H9 (cell line): ENCODE measurements at regions not wholly inside any gene's neighbourhood (a gene's known extent, or its start where the extent isn't known, plus 50 kb on each side); places are given as distances from the start of the nearest gene placed in this dataset.

Source experiments
- DNase-seq: peaks from one replicate; pipeline ENCODE4 v3.0.0-alpha.2; 2017
- H2AFZ ChIP-seq: one replicate; pipeline ENCODE4 v1.6.1; 2013; ENCODE audit warnings: mild to moderate bottlenecking, low read length, control low read depth, moderate library complexity
- H2AK5ac ChIP-seq: 2 replicates; pipeline ENCODE4 v1.6.1; 2013; ENCODE audit warnings: low read length, control low read depth, mixed read lengths; ENCODE audit not compliant: insufficient read length
- H2BK120ac ChIP-seq: one replicate; pipeline ENCODE4 v1.6.1; 2013; ENCODE audit warnings: low read depth, mild to moderate bottlenecking, low read length, control low read depth, inconsistent platforms; ENCODE audit not compliant: poor library complexity, severe bottlenecking
- H2BK12ac ChIP-seq: 2 replicates; pipeline ENCODE4 v1.6.1; 2013; ENCODE audit warnings: low read length, control low read depth, mixed read lengths, low read depth; ENCODE audit not compliant: insufficient read length
- H2BK15ac ChIP-seq: 2 replicates; pipeline ENCODE4 v1.6.1; 2013; ENCODE audit warnings: low read depth, low read length, control low read depth
- H2BK20ac ChIP-seq: one replicate; pipeline ENCODE4 v1.6.1; 2013; ENCODE audit warnings: low read depth, mild to moderate bottlenecking, low read length, control low read depth, inconsistent platforms; ENCODE audit not compliant: poor library complexity, severe bottlenecking
- H2BK5ac ChIP-seq: 2 replicates; pipeline ENCODE4 v1.6.1; 2013; ENCODE audit warnings: low read length, control low read depth, mixed read lengths; ENCODE audit not compliant: insufficient read length
- H3K14ac ChIP-seq: 2 replicates; pipeline ENCODE4 v1.6.1; 2013; ENCODE audit warnings: low read length, control low read depth; ENCODE audit not compliant: insufficient read depth
- H3K18ac ChIP-seq: 2 replicates; pipeline ENCODE4 v1.6.1; 2013; ENCODE audit warnings: low read depth, mild to moderate bottlenecking, mixed read lengths, low read length, control low read depth; ENCODE audit not compliant: insufficient read length
- H3K23ac ChIP-seq: 2 replicates; pipeline ENCODE4 v1.6.1; 2013; ENCODE audit warnings: low read length, control low read depth, mixed read lengths, low read depth; ENCODE audit not compliant: insufficient read length
- H3K23me2 ChIP-seq: 2 replicates; pipeline ENCODE4 v1.6.1; 2013; ENCODE audit warnings: low read depth, mild to moderate bottlenecking, mixed read lengths, low read length, control low read depth; ENCODE audit not compliant: insufficient read length, poor library complexity, severe bottlenecking
- H3K27ac ChIP-seq: 2 replicates; pipeline ENCODE4 v1.5.1; 2013; ENCODE audit warnings: low read length, control low read depth, mixed read lengths, low read depth; ENCODE audit not compliant: insufficient read length
- H3K27me3 ChIP-seq: 2 replicates; pipeline ENCODE4 v1.6.1; 2013; ENCODE audit warnings: low read length, control low read depth, inconsistent platforms; ENCODE audit not compliant: insufficient read depth
- H3K4ac ChIP-seq: 2 replicates; pipeline ENCODE4 v1.6.1; 2013; ENCODE audit warnings: low read depth, mild to moderate bottlenecking, control low read depth, inconsistent platforms, low read length, moderate library complexity
- H3K4me1 ChIP-seq: 2 replicates; pipeline ENCODE4 v1.6.1; 2013; ENCODE audit warnings: low read length, control low read depth, inconsistent platforms; ENCODE audit not compliant: insufficient read depth
- H3K4me2 ChIP-seq: 2 replicates; pipeline ENCODE4 v1.6.1; 2013; ENCODE audit warnings: low read length, control low read depth, mixed read lengths; ENCODE audit not compliant: insufficient read length, insufficient read depth
- H3K56ac ChIP-seq: 2 replicates; pipeline ENCODE4 v1.6.1; 2013; ENCODE audit warnings: low read depth, mild to moderate bottlenecking, mixed read lengths, low read length, control low read depth; ENCODE audit not compliant: insufficient read length
- H3K79me1 ChIP-seq: 2 replicates; pipeline ENCODE4 v1.6.1; 2013; ENCODE audit warnings: low read depth, mild to moderate bottlenecking, moderate library complexity, low read length, control low read depth, inconsistent platforms; ENCODE audit not compliant: insufficient read depth, poor library complexity, severe bottlenecking
- H3K79me2 ChIP-seq: 2 replicates; pipeline ENCODE4 v1.6.1; 2013; ENCODE audit warnings: low read length, control low read depth, inconsistent platforms; ENCODE audit not compliant: insufficient read depth
- H3K9ac ChIP-seq: 2 replicates; pipeline ENCODE4 v1.6.1; 2013; ENCODE audit warnings: low read length, control low read depth, mixed read lengths; ENCODE audit not compliant: insufficient read length; ENCODE audit errors: extremely low read depth
- H3K9me3 ChIP-seq: one replicate; pipeline ENCODE4 v1.6.1; 2013; ENCODE audit warnings: low read depth, low read length, inconsistent platforms; ENCODE audit not compliant: control insufficient read depth
- H3T11ph ChIP-seq: one replicate; pipeline ENCODE4 v1.6.1; 2013; ENCODE audit warnings: mild to moderate bottlenecking, low read length, control low read depth, inconsistent platforms
- H4K20me1 ChIP-seq: one replicate; pipeline ENCODE4 v1.6.1; 2013; ENCODE audit not compliant: control insufficient read depth, insufficient read length, insufficient read depth
- H4K5ac ChIP-seq: 2 replicates; pipeline ENCODE4 v1.6.1; 2013; ENCODE audit warnings: low read depth, mild to moderate bottlenecking, mixed read lengths, low read length, control low read depth; ENCODE audit not compliant: insufficient read length
- H4K8ac ChIP-seq: replicated peaks from 2 replicates; pipeline ENCODE4 v1.6.1; 2013; ENCODE audit warnings: low read length, control low read depth, mixed read lengths, low read depth; ENCODE audit not compliant: insufficient read length
- H4K91ac ChIP-seq: 2 replicates; pipeline ENCODE4 v1.6.1; 2013; ENCODE audit warnings: low read depth, mild to moderate bottlenecking, moderate library complexity, mixed read lengths, low read length, control low read depth; ENCODE audit not compliant: insufficient read length
- H3K27ac Mint-ChIP-seq, 3 experiments: 2 replicates in 2 of 3; 3 replicates in 1 of 3; pipeline ENCODE4 v1.8.0; 2020 to 2021; ENCODE audit warnings: mixed read lengths in 3 of 3, mild to moderate bottlenecking in 1 of 3, moderate library complexity in 1 of 3
- H3K27me3 Mint-ChIP-seq: 2 replicates; pipeline ENCODE4 v1.8.0; 2021; ENCODE audit warnings: low read depth, mild to moderate bottlenecking, moderate library complexity, mixed read lengths
- H3K36me3 Mint-ChIP-seq, 3 experiments: 2 replicates in 2 of 3; 3 replicates in 1 of 3; pipeline ENCODE4 v1.8.0; 2020 to 2021; ENCODE audit warnings: low read depth in 3 of 3, mixed read lengths in 3 of 3; ENCODE audit not compliant: insufficient read depth in 1 of 3
- H3K4me1 Mint-ChIP-seq, 2 experiments: 2 replicates each; pipeline ENCODE4 v1.8.0; 2020; ENCODE audit warnings: mixed read lengths in 2 of 2
- H3K4me3 Mint-ChIP-seq, 2 experiments: 2 replicates in 1 of 2; 3 replicates in 1 of 2; pipeline ENCODE4 v1.8.0; 2020 to 2021; ENCODE audit warnings: mild to moderate bottlenecking in 2 of 2, mixed read lengths in 2 of 2, moderate library complexity in 1 of 2
- H3K9me3 Mint-ChIP-seq, 2 experiments: 2 replicates in 1 of 2; 3 replicates in 1 of 2; pipeline ENCODE4 v1.8.0; 2020; ENCODE audit warnings: mild to moderate bottlenecking in 2 of 2, mixed read lengths in 2 of 2, moderate library complexity in 1 of 2
- WGBS: extraction: QIAGEN DNeasy Blood & Tissue Kit; methylation state at CpG from one replicate; pipeline ENCODE4 v1.1.7; 2013; ENCODE audit warnings: missing lambda C conversion rate, low lambda C conversion rate, mixed read lengths; ENCODE audit not compliant: insufficient read length; ENCODE audit errors: extremely low coverage; 5-methylcytosine and 5-hydroxymethylcytosine counted together
- TF ChIP-seq, protein P1 (sequence below): fragments of 200-600 bp; sonication (generic); conservative IDR thresholded peaks from 3 replicates; pipeline ENCODE4 v1.8.0; 2021; ENCODE audit warnings: antibody characterized with exemption, mild to moderate bottlenecking

GRCh38 chr3:59268170-59268569, 218.3 kb upstream of the CFAP20DC start:
- Histone ChIP-seq H3K18ac (no peak overlapping the region), H3K27ac (no peak overlapping the region), H2BK5ac (no peak overlapping the region), H2AK5ac (no peak overlapping the region), H4K8ac (no peak overlapping the region), H3K4ac (no peak overlapping the region), H3K14ac (no peak overlapping the region), H3K27me3 (no peaks in the 10 kb centered on the region), H2BK12ac (no peak overlapping the region), H2AFZ (no peak overlapping the region), H3K9ac (no peak overlapping the region), H3T11ph (no peak overlapping the region), H4K5ac (no peak overlapping the region), H2BK15ac (no peak overlapping the region), H2BK120ac (no peak overlapping the region), H4K91ac (no peak overlapping the region), H2BK20ac (no peak overlapping the region), H3K4me1 (no peaks in the 10 kb centered on the region), H4K20me1 (no peaks in the 10 kb centered on the region), H3K79me1 (no peaks in the 10 kb centered on the region), H3K56ac (no peak overlapping the region), H3K4me2 (no peak overlapping the region), H3K23ac (no peak overlapping the region), H3K79me2 (no peaks in the 10 kb centered on the region), H3K23me2 (no peaks in the 10 kb centered on the region), H3K9me3 (no peaks in the 10 kb centered on the region)
- TF ChIP-seq, protein P1, sequence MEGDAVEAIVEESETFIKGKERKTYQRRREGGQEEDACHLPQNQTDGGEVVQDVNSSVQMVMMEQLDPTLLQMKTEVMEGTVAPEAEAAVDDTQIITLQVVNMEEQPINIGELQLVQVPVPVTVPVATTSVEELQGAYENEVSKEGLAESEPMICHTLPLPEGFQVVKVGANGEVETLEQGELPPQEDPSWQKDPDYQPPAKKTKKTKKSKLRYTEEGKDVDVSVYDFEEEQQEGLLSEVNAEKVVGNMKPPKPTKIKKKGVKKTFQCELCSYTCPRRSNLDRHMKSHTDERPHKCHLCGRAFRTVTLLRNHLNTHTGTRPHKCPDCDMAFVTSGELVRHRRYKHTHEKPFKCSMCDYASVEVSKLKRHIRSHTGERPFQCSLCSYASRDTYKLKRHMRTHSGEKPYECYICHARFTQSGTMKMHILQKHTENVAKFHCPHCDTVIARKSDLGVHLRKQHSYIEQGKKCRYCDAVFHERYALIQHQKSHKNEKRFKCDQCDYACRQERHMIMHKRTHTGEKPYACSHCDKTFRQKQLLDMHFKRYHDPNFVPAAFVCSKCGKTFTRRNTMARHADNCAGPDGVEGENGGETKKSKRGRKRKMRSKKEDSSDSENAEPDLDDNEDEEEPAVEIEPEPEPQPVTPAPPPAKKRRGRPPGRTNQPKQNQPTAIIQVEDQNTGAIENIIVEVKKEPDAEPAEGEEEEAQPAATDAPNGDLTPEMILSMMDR, result no peak
- no peaks in the 10 kb centered on the region for H3K27me3 Mint-ChIP-seq
- peaks cover 0 to 7% (median 1%) of the 10 kb centered on the region in 3 experiments; a peak in 3 of 7 replicates for H3K36me3 Mint-ChIP-seq
- WGBS, result no CpG with 5 or more reads among the region's 1 CpG
- H3K4me1 Mint-ChIP-seq, result no peaks in the 10 kb centered on the region
- H3K4me3 Mint-ChIP-seq, result no peak overlapping the region
- no peak for DNase-seq
- no peak overlapping the region for H3K27ac Mint-ChIP-seq
- H3K9me3 Mint-ChIP-seq, result peaks cover 4 to 5% of the 10 kb centered on the region in 2 experiments; a peak in 4 of 5 replicates
